H9 (cell line): ENCODE measurements at regions not wholly inside any gene's neighbourhood (a gene's known extent, or its start where the extent isn't known, plus 50 kb on each side); places are given as distances from the start of the nearest gene placed in this dataset.

ENCODE experiments used
- DNase-seq: peaks from one replicate; pipeline ENCODE4 v3.0.0-alpha.2; 2017
- H2AFZ ChIP-seq: one replicate; pipeline ENCODE4 v1.6.1; 2013; ENCODE audit warnings: mild to moderate bottlenecking, low read length, control low read depth, moderate library complexity
- H2AK5ac ChIP-seq: 2 replicates; pipeline ENCODE4 v1.6.1; 2013; ENCODE audit warnings: low read length, control low read depth, mixed read lengths; ENCODE audit not compliant: insufficient read length
- H2BK120ac ChIP-seq: one replicate; pipeline ENCODE4 v1.6.1; 2013; ENCODE audit warnings: low read depth, mild to moderate bottlenecking, low read length, control low read depth, inconsistent platforms; ENCODE audit not compliant: poor library complexity, severe bottlenecking
- H2BK12ac ChIP-seq: 2 replicates; pipeline ENCODE4 v1.6.1; 2013; ENCODE audit warnings: low read length, control low read depth, mixed read lengths, low read depth; ENCODE audit not compliant: insufficient read length
- H2BK15ac ChIP-seq: 2 replicates; pipeline ENCODE4 v1.6.1; 2013; ENCODE audit warnings: low read depth, low read length, control low read depth
- H2BK20ac ChIP-seq: one replicate; pipeline ENCODE4 v1.6.1; 2013; ENCODE audit warnings: low read depth, mild to moderate bottlenecking, low read length, control low read depth, inconsistent platforms; ENCODE audit not compliant: poor library complexity, severe bottlenecking
- H2BK5ac ChIP-seq: 2 replicates; pipeline ENCODE4 v1.6.1; 2013; ENCODE audit warnings: low read length, control low read depth, mixed read lengths; ENCODE audit not compliant: insufficient read length
- H3K14ac ChIP-seq: 2 replicates; pipeline ENCODE4 v1.6.1; 2013; ENCODE audit warnings: low read length, control low read depth; ENCODE audit not compliant: insufficient read depth
- H3K18ac ChIP-seq: 2 replicates; pipeline ENCODE4 v1.6.1; 2013; ENCODE audit warnings: low read depth, mild to moderate bottlenecking, mixed read lengths, low read length, control low read depth; ENCODE audit not compliant: insufficient read length
- H3K23ac ChIP-seq: 2 replicates; pipeline ENCODE4 v1.6.1; 2013; ENCODE audit warnings: low read length, control low read depth, mixed read lengths, low read depth; ENCODE audit not compliant: insufficient read length
- H3K23me2 ChIP-seq: 2 replicates; pipeline ENCODE4 v1.6.1; 2013; ENCODE audit warnings: low read depth, mild to moderate bottlenecking, mixed read lengths, low read length, control low read depth; ENCODE audit not compliant: insufficient read length, poor library complexity, severe bottlenecking
- H3K27ac ChIP-seq: 2 replicates; pipeline ENCODE4 v1.5.1; 2013; ENCODE audit warnings: low read length, control low read depth, mixed read lengths, low read depth; ENCODE audit not compliant: insufficient read length
- H3K27me3 ChIP-seq: 2 replicates; pipeline ENCODE4 v1.6.1; 2013; ENCODE audit warnings: low read length, control low read depth, inconsistent platforms; ENCODE audit not compliant: insufficient read depth
- H3K4ac ChIP-seq: 2 replicates; pipeline ENCODE4 v1.6.1; 2013; ENCODE audit warnings: low read depth, mild to moderate bottlenecking, control low read depth, inconsistent platforms, low read length, moderate library complexity
- H3K4me1 ChIP-seq: 2 replicates; pipeline ENCODE4 v1.6.1; 2013; ENCODE audit warnings: low read length, control low read depth, inconsistent platforms; ENCODE audit not compliant: insufficient read depth
- H3K4me2 ChIP-seq: 2 replicates; pipeline ENCODE4 v1.6.1; 2013; ENCODE audit warnings: low read length, control low read depth, mixed read lengths; ENCODE audit not compliant: insufficient read length, insufficient read depth
- H3K56ac ChIP-seq: 2 replicates; pipeline ENCODE4 v1.6.1; 2013; ENCODE audit warnings: low read depth, mild to moderate bottlenecking, mixed read lengths, low read length, control low read depth; ENCODE audit not compliant: insufficient read length
- H3K79me1 ChIP-seq: 2 replicates; pipeline ENCODE4 v1.6.1; 2013; ENCODE audit warnings: low read depth, mild to moderate bottlenecking, moderate library complexity, low read length, control low read depth, inconsistent platforms; ENCODE audit not compliant: insufficient read depth, poor library complexity, severe bottlenecking
- H3K79me2 ChIP-seq: 2 replicates; pipeline ENCODE4 v1.6.1; 2013; ENCODE audit warnings: low read length, control low read depth, inconsistent platforms; ENCODE audit not compliant: insufficient read depth
- H3K9ac ChIP-seq: 2 replicates; pipeline ENCODE4 v1.6.1; 2013; ENCODE audit warnings: low read length, control low read depth, mixed read lengths; ENCODE audit not compliant: insufficient read length; ENCODE audit errors: extremely low read depth
- H3K9me3 ChIP-seq: one replicate; pipeline ENCODE4 v1.6.1; 2013; ENCODE audit warnings: low read depth, low read length, inconsistent platforms; ENCODE audit not compliant: control insufficient read depth
- H3T11ph ChIP-seq: one replicate; pipeline ENCODE4 v1.6.1; 2013; ENCODE audit warnings: mild to moderate bottlenecking, low read length, control low read depth, inconsistent platforms
- H4K20me1 ChIP-seq: one replicate; pipeline ENCODE4 v1.6.1; 2013; ENCODE audit not compliant: control insufficient read depth, insufficient read length, insufficient read depth
- H4K5ac ChIP-seq: 2 replicates; pipeline ENCODE4 v1.6.1; 2013; ENCODE audit warnings: low read depth, mild to moderate bottlenecking, mixed read lengths, low read length, control low read depth; ENCODE audit not compliant: insufficient read length
- H4K8ac ChIP-seq: replicated peaks from 2 replicates; pipeline ENCODE4 v1.6.1; 2013; ENCODE audit warnings: low read length, control low read depth, mixed read lengths, low read depth; ENCODE audit not compliant: insufficient read length
- H4K91ac ChIP-seq: 2 replicates; pipeline ENCODE4 v1.6.1; 2013; ENCODE audit warnings: low read depth, mild to moderate bottlenecking, moderate library complexity, mixed read lengths, low read length, control low read depth; ENCODE audit not compliant: insufficient read length
- H3K27ac Mint-ChIP-seq, 3 experiments: 2 replicates in 2 of 3; 3 replicates in 1 of 3; pipeline ENCODE4 v1.8.0; 2020 to 2021; ENCODE audit warnings: mixed read lengths in 3 of 3, mild to moderate bottlenecking in 1 of 3, moderate library complexity in 1 of 3
- H3K27me3 Mint-ChIP-seq: 2 replicates; pipeline ENCODE4 v1.8.0; 2021; ENCODE audit warnings: low read depth, mild to moderate bottlenecking, moderate library complexity, mixed read lengths
- H3K36me3 Mint-ChIP-seq, 3 experiments: 2 replicates in 2 of 3; 3 replicates in 1 of 3; pipeline ENCODE4 v1.8.0; 2020 to 2021; ENCODE audit warnings: low read depth in 3 of 3, mixed read lengths in 3 of 3; ENCODE audit not compliant: insufficient read depth in 1 of 3
- H3K4me1 Mint-ChIP-seq, 2 experiments: 2 replicates each; pipeline ENCODE4 v1.8.0; 2020; ENCODE audit warnings: mixed read lengths in 2 of 2
- H3K4me3 Mint-ChIP-seq, 2 experiments: 2 replicates in 1 of 2; 3 replicates in 1 of 2; pipeline ENCODE4 v1.8.0; 2020 to 2021; ENCODE audit warnings: mild to moderate bottlenecking in 2 of 2, mixed read lengths in 2 of 2, moderate library complexity in 1 of 2
- H3K9me3 Mint-ChIP-seq, 2 experiments: 2 replicates in 1 of 2; 3 replicates in 1 of 2; pipeline ENCODE4 v1.8.0; 2020; ENCODE audit warnings: mild to moderate bottlenecking in 2 of 2, mixed read lengths in 2 of 2, moderate library complexity in 1 of 2
- CTCF ChIP-seq: fragments of 200-600 bp; sonication (generic); conservative IDR thresholded peaks from 3 replicates; pipeline ENCODE4 v1.8.0; 2021; ENCODE audit warnings: antibody characterized with exemption, mild to moderate bottlenecking
- WGBS: extraction: QIAGEN DNeasy Blood & Tissue Kit; methylation state at CpG from one replicate; pipeline ENCODE4 v1.1.7; 2013; ENCODE audit warnings: missing lambda C conversion rate, low lambda C conversion rate, mixed read lengths; ENCODE audit not compliant: insufficient read length; ENCODE audit errors: extremely low coverage; 5-methylcytosine and 5-hydroxymethylcytosine counted together

- Histone ChIP-seq H2BK5ac (no peak overlapping the region), H3K14ac (no peak overlapping the region), H3K4me1 (no peaks in the 10 kb centered on the region), H3K79me1 (no peaks in the 10 kb centered on the region), H2BK120ac (no peak overlapping the region), H3K23ac (no peak overlapping the region), H3K9ac (no peak overlapping the region), H4K8ac (no peak overlapping the region), H3K56ac (no peak overlapping the region), H3K23me2 (no peaks in the 10 kb centered on the region), H3K27me3 (no peaks in the 10 kb centered on the region), H2BK15ac (no peak overlapping the region), H2BK12ac (no peak overlapping the region), H3K9me3 (no peaks in the 10 kb centered on the region), H4K5ac (no peak overlapping the region), H3T11ph (no peak overlapping the region), H2AK5ac (no peak overlapping the region), H3K4me2 (no peak overlapping the region), H3K27ac (no peak overlapping the region), H2BK20ac (no peak overlapping the region), H3K4ac (no peak overlapping the region), H3K79me2 (no peaks in the 10 kb centered on the region), H2AFZ (no peak overlapping the region), H3K18ac (no peak overlapping the region), H4K20me1 (no peaks in the 10 kb centered on the region), H4K91ac (no peak overlapping the region)
- TF ChIP-seq CTCF = peak; percentile 28; the same call in 2 of the 3 replicates
- H3K27me3 Mint-ChIP-seq = no peaks in the 10 kb centered on the region
- no peak for DNase-seq
- H3K9me3 Mint-ChIP-seq = no peaks in the 10 kb centered on the region
- H3K4me1 Mint-ChIP-seq = peaks cover 14 to 17% of the 10 kb centered on the region in 2 experiments
- H3K27ac Mint-ChIP-seq = no peak overlapping the region
- no peak overlapping the region for H3K4me3 Mint-ChIP-seq
- WGBS = no CpG with 5 or more reads among the region's 1 CpG
- H3K36me3 Mint-ChIP-seq = no peaks in the 10 kb centered on the region
Observed at GRCh38 chr2:76688732-76689131, 833.4 kb downstream of the LRRTM4 start.
